ENCODE measurements at regions not wholly inside any gene's neighbourhood (a gene's known extent, or its start where the extent isn't known, plus 50 kb on each side); places are given as distances from the start of the nearest gene placed in this dataset.

GRCh38 chr16:8372141-8372540 is 218.2 kb downstream of the TMEM114 start:
- Histone ChIP-seq H3K4me1 (ENCODE audit: control insufficient read depth, insufficient read depth, low read length) (no peaks in the 10 kb centered on the region), H3K36me3 (ENCODE audit: control insufficient read depth in 2 of 2, insufficient read depth in 1 of 2, low read length in 2 of 2) (no peaks in the 10 kb centered on the region), H3K27ac (ENCODE audit: extremely low read depth, low read depth, low read length) (no peak overlapping the region), H3K4me3 (ENCODE audit: low read depth, low read length) (no peak overlapping the region), H3K9me3 (ENCODE audit: control insufficient read depth, insufficient read depth, low read depth, low read length) (no peaks in the 10 kb centered on the region)
- CTCF ChIA-PET: no interaction called here
- TF ChIP-seq GFI1B (tag by site-specific recombination; IDR thresholded peaks at IDR 0.05) (no peak), ZNF473 (tag by site-specific recombination; IDR thresholded peaks at IDR 0.05) (no peak), ZNF623 (tag by site-specific recombination; IDR thresholded peaks at IDR 0.05) (no peak), ZNF140 (tag by site-specific recombination; IDR thresholded peaks at IDR 0.05) (no peak), ZBTB1 (tag by site-specific recombination; IDR thresholded peaks at IDR 0.05) (no peak), ZNF157 (tag by site-specific recombination; IDR thresholded peaks at IDR 0.05) (no peak), ZNF610 (tag by site-specific recombination; IDR thresholded peaks at IDR 0.05; ENCODE audit: borderline replicate concordance) (no peak), SP2 (tag by site-specific recombination; IDR thresholded peaks at IDR 0.05) (no peak), ZNF133 (tag by site-specific recombination; IDR thresholded peaks at IDR 0.05) (no peak), ZNF175 (tag by site-specific recombination; IDR thresholded peaks at IDR 0.05) (no peak), ZNF426 (tag by site-specific recombination; IDR thresholded peaks at IDR 0.05) (no peak), ZBTB17 (tag by site-specific recombination; IDR thresholded peaks at IDR 0.05) (no peak), ZNF561 (tag by site-specific recombination; IDR thresholded peaks at IDR 0.05; ENCODE audit: borderline replicate concordance) (no peak), ZNF169 (tag by site-specific recombination; IDR thresholded peaks at IDR 0.05) (no peak), ZNF211 (tag by site-specific recombination; IDR thresholded peaks at IDR 0.05; ENCODE audit: low read depth) (no peak), ZNF626 (tag by site-specific recombination; IDR thresholded peaks at IDR 0.05) (no peak)
- TF ChIP-seq, protein P1, sequence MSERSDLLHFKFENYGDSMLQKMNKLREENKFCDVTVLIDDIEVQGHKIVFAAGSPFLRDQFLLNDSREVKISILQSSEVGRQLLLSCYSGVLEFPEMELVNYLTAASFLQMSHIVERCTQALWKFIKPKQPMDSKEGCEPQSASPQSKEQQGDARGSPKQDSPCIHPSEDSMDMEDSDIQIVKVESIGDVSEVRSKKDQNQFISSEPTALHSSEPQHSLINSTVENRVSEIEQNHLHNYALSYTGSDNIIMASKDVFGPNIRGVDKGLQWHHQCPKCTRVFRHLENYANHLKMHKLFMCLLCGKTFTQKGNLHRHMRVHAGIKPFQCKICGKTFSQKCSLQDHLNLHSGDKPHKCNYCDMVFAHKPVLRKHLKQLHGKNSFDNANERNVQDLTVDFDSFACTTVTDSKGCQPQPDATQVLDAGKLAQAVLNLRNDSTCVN (tag by site-specific recombination; optimal IDR thresholded peaks at IDR 0.05): no peak
- TF ChIP-seq, protein P2, sequence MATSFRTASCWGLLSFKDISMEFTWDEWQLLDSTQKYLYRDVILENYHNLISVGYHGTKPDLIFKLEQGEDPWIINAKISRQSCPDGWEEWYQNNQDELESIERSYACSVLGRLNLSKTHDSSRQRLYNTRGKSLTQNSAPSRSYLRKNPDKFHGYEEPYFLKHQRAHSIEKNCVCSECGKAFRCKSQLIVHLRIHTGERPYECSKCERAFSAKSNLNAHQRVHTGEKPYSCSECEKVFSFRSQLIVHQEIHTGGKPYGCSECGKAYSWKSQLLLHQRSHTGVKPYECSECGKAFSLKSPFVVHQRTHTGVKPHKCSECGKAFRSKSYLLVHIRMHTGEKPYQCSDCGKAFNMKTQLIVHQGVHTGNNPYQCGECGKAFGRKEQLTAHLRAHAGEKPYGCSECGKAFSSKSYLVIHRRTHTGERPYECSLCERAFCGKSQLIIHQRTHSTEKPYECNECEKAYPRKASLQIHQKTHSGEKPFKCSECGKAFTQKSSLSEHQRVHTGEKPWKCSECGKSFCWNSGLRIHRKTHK (tag by site-specific recombination; IDR thresholded peaks at IDR 0.05): no peak
- TF ChIP-seq, protein P3, sequence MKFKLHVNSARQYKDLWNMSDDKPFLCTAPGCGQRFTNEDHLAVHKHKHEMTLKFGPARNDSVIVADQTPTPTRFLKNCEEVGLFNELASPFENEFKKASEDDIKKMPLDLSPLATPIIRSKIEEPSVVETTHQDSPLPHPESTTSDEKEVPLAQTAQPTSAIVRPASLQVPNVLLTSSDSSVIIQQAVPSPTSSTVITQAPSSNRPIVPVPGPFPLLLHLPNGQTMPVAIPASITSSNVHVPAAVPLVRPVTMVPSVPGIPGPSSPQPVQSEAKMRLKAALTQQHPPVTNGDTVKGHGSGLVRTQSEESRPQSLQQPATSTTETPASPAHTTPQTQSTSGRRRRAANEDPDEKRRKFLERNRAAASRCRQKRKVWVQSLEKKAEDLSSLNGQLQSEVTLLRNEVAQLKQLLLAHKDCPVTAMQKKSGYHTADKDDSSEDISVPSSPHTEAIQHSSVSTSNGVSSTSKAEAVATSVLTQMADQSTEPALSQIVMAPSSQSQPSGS (tag by site-specific recombination; IDR thresholded peaks at IDR 0.05; ENCODE audit: low read depth): no peak
- POLR2A ChIA-PET: no interaction called here

DNA sequence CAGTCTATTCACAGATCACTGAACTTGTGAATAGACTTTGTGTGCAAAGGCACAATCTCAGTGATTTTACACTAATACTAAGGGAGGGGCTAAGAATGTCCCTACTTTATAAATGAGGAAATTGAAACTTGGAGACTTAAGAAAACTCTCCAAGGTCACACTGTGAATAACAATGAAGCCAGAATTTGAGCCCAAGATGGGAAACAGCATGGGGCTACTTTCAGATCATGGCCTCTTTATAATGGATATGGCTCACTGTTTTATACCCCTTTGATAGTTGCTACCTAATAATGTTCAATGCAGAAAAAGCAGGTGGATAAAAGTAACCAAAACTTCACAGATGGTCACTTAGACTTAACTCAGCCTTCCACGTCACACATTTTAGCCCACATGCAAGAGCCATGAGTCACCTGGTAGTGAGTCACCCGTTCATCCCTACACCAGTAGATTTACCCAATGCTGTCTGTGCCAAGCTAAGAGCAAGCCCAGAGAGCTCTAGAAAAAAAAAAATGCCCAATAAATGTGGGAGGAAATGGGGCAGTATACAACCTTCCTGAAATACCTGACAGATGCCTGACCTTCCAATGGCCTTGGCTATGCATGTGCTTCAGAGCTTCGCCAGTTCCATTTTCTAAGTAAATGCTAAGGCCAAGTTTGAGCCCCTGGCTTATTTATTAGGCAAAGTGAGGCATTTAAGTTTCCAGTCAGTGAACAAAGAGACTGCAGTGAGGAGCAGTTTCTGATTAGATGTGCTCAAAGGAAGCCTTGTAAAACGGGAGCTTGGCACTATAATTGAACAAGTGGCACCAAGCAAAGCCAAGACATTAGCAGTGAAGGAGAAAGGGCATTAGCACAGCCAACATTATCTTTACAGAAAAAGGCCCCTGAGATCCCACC is 219.7 kb downstream of the TMEM114 start:
- no peaks in the 10 kb centered on the region for H3K36me3 ChIP-seq (ENCODE audit: control insufficient read depth in 2 of 2, insufficient read depth in 1 of 2, low read length in 2 of 2)
- no peaks in the 10 kb centered on the region for H3K9me3 ChIP-seq (ENCODE audit: control insufficient read depth, insufficient read depth, low read depth, low read length)
- H3K27ac ChIP-seq (ENCODE audit: extremely low read depth, low read depth, low read length): no peak overlapping the region
- no peaks in the 10 kb centered on the region for H3K4me1 ChIP-seq (ENCODE audit: control insufficient read depth, insufficient read depth, low read length)
- ChIA-PET POLR2A (no interaction called here), CTCF (no interaction called here)
- H3K4me3 ChIP-seq (ENCODE audit: low read depth, low read length): no peak overlapping the region
- TF ChIP-seq ZBTB21 (tag by site-specific recombination; IDR thresholded peaks at IDR 0.05) (peak; percentile 52), ZIC2 (tag by site-specific recombination; IDR thresholded peaks at IDR 0.05) (no peak)
